LNCaP clone FGC (cell line): ENCODE measurements at regions not wholly inside any gene's neighbourhood (a gene's known extent, or its start where the extent isn't known, plus 50 kb on each side); places are given as distances from the start of the nearest gene placed in this dataset.

Experiments used
- DNase-seq: peaks from one replicate; pipeline ENCODE4 v3.0.0-alpha.2; 2011; ENCODE audit warnings: low read depth
- H3K4me3 ChIP-seq: 2 replicates; pipeline ENCODE4 v1.5.1; 2011; ENCODE audit warnings: mild to moderate bottlenecking, low read depth, low read length, control low read depth
- CTCF ChIP-seq: IDR thresholded peaks from 2 replicates; pipeline ENCODE4 v1.5.1; 2012; ENCODE audit warnings: mild to moderate bottlenecking; ENCODE audit not compliant: control insufficient read depth, insufficient read depth; ENCODE audit errors: extremely low read depth

DNA sequence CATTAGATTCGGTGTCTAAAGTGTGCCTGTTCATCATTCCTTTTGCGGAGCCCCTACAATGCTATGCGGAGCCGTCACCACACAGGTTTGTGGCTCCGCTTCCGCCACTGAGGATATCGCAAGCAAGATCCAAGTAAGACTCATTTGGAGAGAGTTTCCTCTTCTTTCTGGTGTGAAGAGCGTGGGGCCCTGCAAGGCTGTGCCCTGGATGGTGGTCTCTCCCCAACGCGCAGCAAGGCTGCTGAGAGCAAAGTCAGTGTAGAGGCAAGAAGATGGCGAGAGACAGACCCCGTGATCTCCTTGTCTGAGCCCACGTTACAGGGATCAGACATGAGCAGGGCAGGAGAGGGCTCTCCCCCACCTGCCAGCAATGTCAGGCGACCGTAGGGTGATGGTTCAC lies 96.3 kb upstream of the AFDN start:
- no peak for TF ChIP-seq CTCF
- no peak for DNase-seq
- H3K4me3 ChIP-seq: no peak overlapping the region

GRCh38 chr6:167731216-167731615 lies 95.5 kb upstream of the AFDN start:
- DNase-seq: no peak
- TF ChIP-seq CTCF: no peak
- no peak overlapping the region for H3K4me3 ChIP-seq

DNA sequence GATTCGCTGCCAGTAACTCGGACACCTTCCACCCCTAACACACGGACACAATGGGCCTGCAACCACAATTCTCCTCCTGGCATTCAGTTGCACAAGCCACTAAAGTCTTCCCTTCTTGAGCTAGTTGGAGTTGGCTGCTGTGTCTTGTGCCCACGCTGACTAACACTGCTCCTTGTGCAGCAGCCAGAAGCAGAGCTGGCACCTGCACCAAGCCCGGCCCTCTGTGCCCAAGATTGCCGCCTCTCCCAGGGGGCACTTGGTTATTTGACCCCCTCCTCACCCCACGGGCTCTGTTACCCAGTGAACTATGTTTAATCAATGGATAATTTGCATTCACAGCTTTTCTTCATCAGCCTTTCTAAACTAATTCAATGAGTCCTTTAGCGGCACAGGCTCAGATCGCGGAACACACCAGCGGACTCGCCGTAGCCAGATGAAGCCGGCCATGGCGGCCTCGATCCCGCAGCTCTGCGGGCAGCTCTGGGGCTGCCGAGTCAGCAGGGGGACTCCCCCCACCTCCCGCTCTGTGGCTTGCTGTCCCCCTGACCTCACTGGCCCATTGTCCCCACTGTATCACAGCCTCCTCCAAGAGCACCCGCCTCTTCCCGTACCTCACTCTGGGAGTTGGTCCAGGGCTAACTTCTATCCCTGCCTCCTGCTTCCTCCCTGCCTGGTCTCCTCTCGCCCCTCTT lies 94.8 kb upstream of the AFDN start:
- DNase-seq: no peak
- TF ChIP-seq CTCF: no peak
- H3K4me3 ChIP-seq: no peak overlapping the region

DNA sequence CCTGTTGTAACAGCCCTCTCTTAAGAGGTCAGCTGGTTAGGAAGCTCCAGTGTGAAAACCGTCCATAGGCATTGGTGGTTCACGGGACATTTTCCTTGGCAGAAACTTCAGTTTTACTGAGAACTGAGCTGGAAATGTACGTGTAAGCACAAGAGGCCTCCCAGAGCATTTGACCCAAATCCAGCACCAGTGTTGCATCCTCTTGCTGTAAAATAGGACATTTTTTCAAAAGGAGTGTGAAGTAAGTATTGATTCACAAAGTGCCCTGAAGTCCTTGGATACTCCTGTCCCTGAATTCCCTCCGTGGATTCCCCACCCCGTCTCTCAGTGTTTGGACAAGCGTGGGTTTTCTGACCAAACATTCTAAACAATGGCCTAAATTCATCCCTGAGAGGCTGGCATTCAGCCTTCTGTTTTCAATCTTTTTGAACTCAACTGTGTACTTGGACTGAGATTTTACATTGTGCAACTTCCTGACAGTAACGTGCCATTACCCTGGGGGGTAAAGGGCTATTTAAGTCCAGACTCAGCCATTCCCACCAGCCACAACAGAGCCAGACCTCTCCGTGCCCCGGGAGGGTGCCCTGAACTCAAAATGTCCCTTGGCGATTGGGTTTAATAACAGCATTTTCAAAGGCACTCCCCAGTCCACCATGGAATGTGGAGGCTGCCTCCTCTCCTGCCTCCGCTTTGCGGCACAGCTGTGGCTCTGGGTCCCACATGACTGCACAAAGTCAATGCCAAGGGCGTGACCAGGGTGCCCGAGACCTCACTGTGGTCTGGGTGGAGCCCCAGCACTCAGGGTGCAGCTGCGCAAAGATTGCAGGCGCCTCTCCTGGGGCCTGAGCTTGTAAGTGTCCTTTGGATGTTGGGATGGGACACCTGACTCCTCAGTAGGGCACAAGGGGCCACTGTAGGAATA lies 92.7 kb upstream of the AFDN start:
- no peak overlapping the region for H3K4me3 ChIP-seq
- no peak for DNase-seq
- no peak for TF ChIP-seq CTCF

DNA sequence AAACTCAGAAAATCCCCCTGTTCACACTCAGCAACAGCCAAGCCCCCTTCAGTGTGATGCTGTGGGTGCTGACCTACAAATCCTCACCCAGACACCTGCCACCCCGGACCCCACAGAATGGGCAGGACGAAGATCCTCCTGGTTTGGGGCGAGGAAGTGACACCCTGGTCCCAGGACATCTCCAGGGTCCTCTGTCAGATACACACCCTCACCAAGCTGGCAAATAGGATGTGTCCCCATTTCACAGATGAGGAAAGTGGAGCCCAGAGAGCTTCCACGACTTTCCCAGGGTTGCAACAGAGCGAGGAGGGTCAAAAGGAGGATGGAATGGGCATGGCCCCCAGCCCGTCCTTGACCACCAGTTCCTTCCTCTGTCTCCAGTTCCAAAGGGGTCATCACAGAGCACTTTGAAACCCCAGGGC lies 92.0 kb upstream of the AFDN start:
- no peak overlapping the region for H3K4me3 ChIP-seq
- no peak for DNase-seq
- no peak for TF ChIP-seq CTCF

- no peak overlapping the region for H3K4me3 ChIP-seq
- no peak for DNase-seq
- TF ChIP-seq CTCF: no peak
Measured at GRCh38 chr6:167735084-167735950, 91.4 kb upstream of the AFDN start.
